ENCODE measurements at regions not wholly inside any gene's neighbourhood (a gene's known extent, or its start where the extent isn't known, plus 50 kb on each side); places are given as distances from the start of the nearest gene placed in this dataset.

DNA sequence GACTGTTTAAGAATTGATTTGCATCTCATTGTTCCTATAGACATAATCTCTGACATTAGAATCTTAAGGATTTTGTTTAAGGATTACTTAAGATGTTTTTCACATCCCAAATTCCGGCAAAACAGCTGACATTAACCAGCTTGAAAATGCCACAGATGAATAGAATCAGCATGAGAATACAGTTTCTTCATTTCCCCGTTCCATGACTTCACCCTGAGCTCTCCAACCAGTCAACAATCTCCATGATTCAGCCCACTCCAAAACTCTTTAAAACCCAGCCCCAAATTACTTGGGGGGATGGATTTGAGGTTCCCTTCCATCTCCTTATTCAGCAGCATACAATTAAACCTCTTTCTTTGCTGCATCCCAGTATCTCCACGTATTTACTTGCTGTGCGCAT, 201.0 kb downstream of the LYPLAL1 start:
- DNase-seq (ENCODE audit: extremely low read depth, low read depth) = no peak
- H3K4me3 ChIP-seq (replicated peaks; ENCODE audit: low read depth, low read length) = no peak overlapping the region
- TF ChIP-seq, protein P1, sequence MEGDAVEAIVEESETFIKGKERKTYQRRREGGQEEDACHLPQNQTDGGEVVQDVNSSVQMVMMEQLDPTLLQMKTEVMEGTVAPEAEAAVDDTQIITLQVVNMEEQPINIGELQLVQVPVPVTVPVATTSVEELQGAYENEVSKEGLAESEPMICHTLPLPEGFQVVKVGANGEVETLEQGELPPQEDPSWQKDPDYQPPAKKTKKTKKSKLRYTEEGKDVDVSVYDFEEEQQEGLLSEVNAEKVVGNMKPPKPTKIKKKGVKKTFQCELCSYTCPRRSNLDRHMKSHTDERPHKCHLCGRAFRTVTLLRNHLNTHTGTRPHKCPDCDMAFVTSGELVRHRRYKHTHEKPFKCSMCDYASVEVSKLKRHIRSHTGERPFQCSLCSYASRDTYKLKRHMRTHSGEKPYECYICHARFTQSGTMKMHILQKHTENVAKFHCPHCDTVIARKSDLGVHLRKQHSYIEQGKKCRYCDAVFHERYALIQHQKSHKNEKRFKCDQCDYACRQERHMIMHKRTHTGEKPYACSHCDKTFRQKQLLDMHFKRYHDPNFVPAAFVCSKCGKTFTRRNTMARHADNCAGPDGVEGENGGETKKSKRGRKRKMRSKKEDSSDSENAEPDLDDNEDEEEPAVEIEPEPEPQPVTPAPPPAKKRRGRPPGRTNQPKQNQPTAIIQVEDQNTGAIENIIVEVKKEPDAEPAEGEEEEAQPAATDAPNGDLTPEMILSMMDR (IDR thresholded peaks at IDR 0.05; ENCODE audit: low read depth, low read length, missing control alignments) = no peak

DNA sequence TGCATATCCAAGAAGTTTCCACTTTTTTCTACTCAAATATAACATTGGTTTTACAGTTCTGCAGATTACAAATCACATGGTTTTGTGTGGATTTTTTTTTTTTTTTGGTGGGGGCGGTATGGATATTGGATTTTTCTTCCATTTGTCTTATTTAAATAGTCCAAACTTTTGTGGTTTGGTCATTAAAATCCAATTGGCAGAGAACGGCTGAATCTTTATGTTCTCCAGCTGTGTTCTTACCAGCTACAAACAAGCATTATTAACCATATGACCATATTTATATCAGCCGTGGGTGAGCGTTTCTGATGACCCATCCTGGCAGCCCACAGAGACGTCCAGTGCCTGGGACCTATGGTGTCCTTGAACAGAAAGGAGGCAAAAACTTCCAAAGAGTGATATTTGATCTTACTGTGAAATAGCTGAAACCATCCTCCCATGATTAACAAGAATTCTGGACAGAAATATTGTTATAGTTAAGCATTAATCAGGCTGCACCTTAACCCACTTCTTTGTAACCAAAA, 200.4 kb downstream of the LYPLAL1 start:
- DNase-seq (ENCODE audit: extremely low read depth, low read depth) = no peak
- TF ChIP-seq, protein P1 (IDR thresholded peaks at IDR 0.05; ENCODE audit: low read depth, low read length, missing control alignments) = no peak
- no peak overlapping the region for H3K4me3 ChIP-seq (replicated peaks; ENCODE audit: low read depth, low read length)

DNA sequence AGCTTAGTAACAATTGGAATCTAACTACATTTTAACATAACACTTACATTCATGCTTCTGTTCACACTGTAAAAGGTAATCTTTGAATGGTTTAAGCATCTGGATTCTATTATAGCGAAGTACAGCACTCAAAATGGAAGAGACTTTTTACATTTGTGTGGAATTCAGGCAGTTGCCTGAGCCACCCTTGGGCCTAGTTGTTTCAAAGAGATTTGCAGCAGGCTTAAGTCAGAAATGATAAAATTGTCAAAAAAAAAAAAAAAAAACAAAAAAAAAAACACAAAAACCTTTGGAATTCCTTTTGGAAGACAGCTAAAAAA, 199.9 kb downstream of the LYPLAL1 start:
- DNase-seq (ENCODE audit: extremely low read depth, low read depth) = no peak
- H3K4me3 ChIP-seq (replicated peaks; ENCODE audit: low read depth, low read length) = no peak overlapping the region
- TF ChIP-seq, protein P1 (IDR thresholded peaks at IDR 0.05; ENCODE audit: low read depth, low read length, missing control alignments) = no peak

DNA sequence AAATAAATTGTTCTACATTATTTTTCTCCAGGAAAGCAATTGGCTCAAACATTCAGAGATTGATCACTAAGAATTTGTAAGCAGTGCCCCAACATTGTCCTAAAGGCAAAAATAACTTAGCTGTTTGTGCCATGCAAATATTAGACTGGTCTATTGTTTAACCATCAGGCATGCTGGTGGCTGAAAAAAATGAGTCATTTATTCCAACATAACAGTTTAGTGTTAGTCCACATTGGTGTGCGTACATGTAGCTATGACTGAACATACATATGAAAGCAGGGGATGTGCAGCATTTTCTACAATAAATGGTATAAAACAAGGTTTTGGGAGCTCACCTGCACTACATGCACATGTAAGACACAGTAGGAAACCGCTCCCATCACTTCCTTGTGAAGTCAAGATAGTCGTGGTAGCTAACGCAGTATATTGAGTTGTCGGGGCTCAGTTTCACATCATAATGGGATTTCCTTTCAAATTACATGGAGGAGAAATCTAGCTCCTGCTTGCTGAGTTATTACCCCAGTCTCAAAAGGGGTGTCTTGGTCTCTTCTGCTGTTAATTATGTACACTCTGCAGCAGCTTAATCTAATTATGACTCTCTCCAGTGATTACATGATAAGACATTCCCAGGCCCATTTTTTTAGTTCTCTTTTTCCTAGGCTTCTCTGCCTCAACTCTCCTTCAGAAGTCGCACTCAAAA, 199.4 kb downstream of the LYPLAL1 start:
- TF ChIP-seq, protein P1 (IDR thresholded peaks at IDR 0.05; ENCODE audit: low read depth, low read length, missing control alignments) = no peak
- H3K4me3 ChIP-seq (replicated peaks; ENCODE audit: low read depth, low read length) = no peak overlapping the region
- no peak for DNase-seq (ENCODE audit: extremely low read depth, low read depth)

DNA sequence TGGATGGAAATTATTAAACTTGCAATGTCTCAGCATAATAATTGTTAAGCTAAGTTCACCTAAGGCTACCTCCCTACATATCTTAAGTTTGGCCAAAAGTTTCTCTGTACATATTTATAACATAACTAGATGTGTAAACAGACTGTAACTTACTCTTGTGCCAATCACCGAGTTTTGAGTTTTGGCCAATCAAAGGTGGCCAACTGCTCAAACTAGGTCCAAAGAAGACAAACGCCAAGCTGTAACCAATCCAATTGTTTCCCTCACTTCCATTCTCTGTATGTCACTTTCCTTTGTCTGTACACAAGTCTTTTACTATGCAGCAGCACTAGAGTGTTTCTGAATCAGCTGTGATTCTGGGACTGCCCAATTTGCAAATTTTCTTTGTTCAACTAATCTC, 197.8 kb downstream of the LYPLAL1 start:
- DNase-seq (ENCODE audit: extremely low read depth, low read depth) = no peak
- TF ChIP-seq, protein P1 (IDR thresholded peaks at IDR 0.05; ENCODE audit: low read depth, low read length, missing control alignments) = no peak
- H3K4me3 ChIP-seq (replicated peaks; ENCODE audit: low read depth, low read length) = no peak overlapping the region

DNA sequence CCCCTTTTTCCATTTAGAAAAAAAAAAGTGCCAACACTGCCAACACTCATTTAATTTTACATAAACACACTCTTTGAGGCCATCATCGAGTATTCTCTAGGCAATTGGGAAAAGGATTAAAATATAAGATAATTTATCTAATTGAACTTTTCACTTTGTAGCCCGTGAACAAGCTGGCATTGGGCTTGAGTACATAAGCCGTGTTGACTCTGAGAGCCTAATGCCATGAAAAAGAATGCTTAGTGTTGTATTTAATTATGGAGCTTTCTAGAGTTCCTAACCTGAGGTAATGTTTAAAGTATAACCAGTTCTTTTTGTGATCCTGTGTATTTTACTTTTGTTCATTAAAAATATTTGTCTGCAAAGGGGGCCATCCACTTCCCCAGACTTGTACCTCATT, 193.8 kb downstream of the LYPLAL1 start:
- no peak for DNase-seq (ENCODE audit: extremely low read depth, low read depth)

More for the DNA sequence above, 193.8 kb downstream of the LYPLAL1 start:
- no peak overlapping the region for H3K4me3 ChIP-seq (replicated peaks; ENCODE audit: low read depth, low read length)
- TF ChIP-seq, protein P1 (IDR thresholded peaks at IDR 0.05; ENCODE audit: low read depth, low read length, missing control alignments) = no peak
